GM19023 (cell line): ENCODE measurements at regions not wholly inside any gene's neighbourhood (a gene's known extent, or its start where the extent isn't known, plus 50 kb on each side); places are given as distances from the start of the nearest gene placed in this dataset.

ENCODE experiments used
- ATAC-seq: cut with Tn5 transposase; IDR thresholded peaks from one replicate; pipeline ENCODE4 v1.9.1; 2021; ENCODE audit warnings: mild to moderate bottlenecking, moderate library complexity; ENCODE audit not compliant: unreplicated experiment

GRCh38 chr2:65864619-65865018 is 432.2 kb upstream of the SPRED2 start:
- no peak for ATAC-seq

- no peak for ATAC-seq
Measured at GRCh38 chr2:65863713-65864112, 431.3 kb upstream of the SPRED2 start.

- no peak for ATAC-seq
Measured at GRCh38 chr2:65856928-65857327, 424.5 kb upstream of the SPRED2 start.

- no peak for ATAC-seq
Measured at GRCh38 chr2:65856423-65856822, 424.0 kb upstream of the SPRED2 start.

- no peak for ATAC-seq
Measured at GRCh38 chr2:65850695-65851094, 418.3 kb upstream of the SPRED2 start.

- no peak for ATAC-seq
Measured at GRCh38 chr2:65846989-65847678, 414.7 kb upstream of the SPRED2 start.

- no peak for ATAC-seq
Measured at GRCh38 chr2:65845442-65846182, 413.2 kb upstream of the SPRED2 start.

GRCh38 chr2:65842104-65842503 is 409.7 kb upstream of the SPRED2 start:
- ATAC-seq = no peak

GRCh38 chr2:65835975-65836549 is 403.7 kb upstream of the SPRED2 start:
- ATAC-seq = no peak

- ATAC-seq = no peak
Measured at GRCh38 chr2:65834771-65835475, 402.5 kb upstream of the SPRED2 start.

- ATAC-seq = no peak
Measured at GRCh38 chr2:65834062-65834461, 401.7 kb upstream of the SPRED2 start.

- no peak for ATAC-seq
Measured at GRCh38 chr2:65831509-65831908, 399.1 kb upstream of the SPRED2 start.

- ATAC-seq = no peak
Measured at GRCh38 chr2:65826567-65826966, 394.2 kb upstream of the SPRED2 start.

GRCh38 chr2:65823511-65823910 is 391.1 kb upstream of the SPRED2 start:
- no peak for ATAC-seq

GRCh38 chr2:65820454-65820853 is 388.1 kb upstream of the SPRED2 start:
- no peak for ATAC-seq

- ATAC-seq = no peak
Measured at GRCh38 chr2:65819963-65820362, 387.6 kb upstream of the SPRED2 start.

GRCh38 chr2:65818873-65819451 is 386.6 kb upstream of the SPRED2 start:
- no peak for ATAC-seq

GRCh38 chr2:65813631-65814173 is 381.3 kb upstream of the SPRED2 start:
- no peak for ATAC-seq

- ATAC-seq = no peak
Measured at GRCh38 chr2:65812887-65813286, 380.5 kb upstream of the SPRED2 start.

- no peak for ATAC-seq
Measured at GRCh38 chr2:65807942-65808341, 375.5 kb upstream of the SPRED2 start.

- ATAC-seq = no peak
Measured at GRCh38 chr2:65804777-65805176, 372.4 kb upstream of the SPRED2 start.
